Hematopoietic multipotent progenitor cell treated with erythropoietin and hydrocortisone succinate and interleukin-3 and kit ligand, for 15 days (in vitro differentiated cells): ENCODE measurements at regions not wholly inside any gene's neighbourhood (a gene's known extent, or its start where the extent isn't known, plus 50 kb on each side); places are given as distances from the start of the nearest gene placed in this dataset.
"Not testable (repeated sequence)": the region's sequence is repeated elsewhere in the genome, so short reads cannot be mapped to it uniquely, and the experiment has no call there.

Experiments used
- DNase-seq: peaks from one replicate; pipeline ENCODE4 v3.0.0-alpha.2; 2015; ENCODE audit warnings: low spot score

DNA sequence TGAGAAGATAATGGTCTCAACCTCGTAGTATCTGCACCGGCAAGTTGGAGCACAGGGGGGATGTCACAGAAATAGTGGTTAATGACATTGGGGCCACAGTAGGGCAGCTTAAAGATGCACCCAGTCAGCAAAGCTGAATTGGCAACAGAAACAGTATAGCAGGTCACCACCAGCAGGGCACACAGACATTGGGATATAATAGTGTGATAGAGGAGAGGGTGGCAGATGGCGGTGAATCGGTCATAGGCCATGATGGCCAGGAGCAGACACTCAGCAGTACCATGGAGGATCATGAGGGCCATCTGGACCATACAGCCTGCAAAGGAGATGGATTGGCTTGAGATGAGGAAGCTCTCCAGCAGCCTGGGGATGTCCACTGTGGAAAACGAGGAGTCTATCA is 106.0 kb upstream of the OR9Q1 start:
- DNase-seq: no peak

- DNase-seq: no peak
These were observed 102.7 kb upstream of the OR9Q1 start for GRCh38 chr11:57920971-57921370.

DNA sequence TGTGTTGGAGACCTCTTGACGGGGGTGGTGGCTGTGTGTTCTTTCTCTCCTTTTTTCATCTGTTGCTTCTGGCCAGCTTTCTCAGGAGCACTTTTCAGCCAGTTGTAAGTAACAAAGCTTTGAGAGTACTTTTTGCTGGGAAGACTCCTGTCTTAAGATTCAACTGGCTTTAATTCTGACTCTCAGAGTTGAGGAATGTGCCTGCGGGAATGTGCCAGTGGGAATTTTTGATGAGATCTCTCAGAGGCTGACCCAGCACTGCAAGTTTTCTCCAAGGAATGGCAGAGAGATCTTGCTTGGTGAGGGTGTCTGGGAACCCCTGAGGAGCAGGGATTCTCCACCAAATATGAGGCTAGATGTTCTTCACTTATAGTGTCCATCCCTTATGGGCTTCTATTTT is 91.6 kb upstream of the OR9Q1 start:
- no peak for DNase-seq

DNA sequence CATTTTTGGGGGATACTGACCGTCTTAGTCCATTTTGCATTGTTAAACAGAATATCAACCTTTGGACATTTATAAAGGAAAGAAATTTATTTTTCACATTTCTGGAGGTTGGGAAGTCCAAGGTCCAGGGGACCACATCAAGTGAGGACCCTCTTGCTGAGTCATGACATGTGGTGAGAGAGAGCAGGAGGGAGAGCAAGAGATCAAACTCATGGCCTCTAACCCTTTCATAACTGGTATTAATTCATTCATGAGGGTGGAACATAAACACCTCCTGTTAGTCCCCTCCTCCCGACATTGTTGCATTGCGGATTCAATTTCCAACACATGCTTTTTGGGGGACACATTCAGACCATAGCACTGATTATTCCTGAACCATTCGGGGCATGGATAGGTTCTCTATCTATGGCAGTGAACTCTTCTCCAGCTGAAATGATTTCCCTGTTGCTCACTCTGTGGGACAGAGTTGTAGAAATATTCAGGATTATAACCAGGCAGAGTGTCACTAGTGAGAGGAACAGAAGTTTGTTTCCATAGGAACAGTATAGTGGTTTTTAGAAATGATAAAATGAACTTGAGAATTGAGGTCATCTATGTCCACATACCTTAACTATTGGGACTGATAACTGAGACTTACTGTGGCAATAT is 88.2 kb upstream of the OR9Q1 start:
- DNase-seq: no peak

DNA sequence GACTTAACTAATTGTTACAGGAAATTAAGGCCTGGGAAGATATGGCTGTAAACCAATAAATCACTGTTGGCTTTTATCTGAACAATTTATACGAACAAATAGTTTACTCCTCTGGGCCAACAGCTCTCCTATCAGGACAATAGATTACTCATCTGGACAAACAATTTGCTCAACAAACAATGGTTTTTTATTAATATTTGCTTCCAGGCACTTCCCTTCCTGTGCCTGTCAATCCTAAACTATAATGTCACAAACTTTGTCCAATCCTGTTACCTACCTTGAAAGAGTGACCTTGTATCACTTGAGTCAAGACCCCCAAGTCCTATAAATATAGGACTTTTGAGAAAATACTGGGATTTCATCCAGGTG is 87.6 kb upstream of the OR9Q1 start:
- DNase-seq: no peak

GRCh38 chr11:57937431-57937830 is 86.2 kb upstream of the OR9Q1 start:
- no peak for DNase-seq

- DNase-seq: no peak
These were observed 85.3 kb upstream of the OR9Q1 start for GRCh38 chr11:57938351-57938750.

- no peak for DNase-seq
These were observed 83.5 kb upstream of the OR9Q1 start for GRCh38 chr11:57940044-57940756.

DNA sequence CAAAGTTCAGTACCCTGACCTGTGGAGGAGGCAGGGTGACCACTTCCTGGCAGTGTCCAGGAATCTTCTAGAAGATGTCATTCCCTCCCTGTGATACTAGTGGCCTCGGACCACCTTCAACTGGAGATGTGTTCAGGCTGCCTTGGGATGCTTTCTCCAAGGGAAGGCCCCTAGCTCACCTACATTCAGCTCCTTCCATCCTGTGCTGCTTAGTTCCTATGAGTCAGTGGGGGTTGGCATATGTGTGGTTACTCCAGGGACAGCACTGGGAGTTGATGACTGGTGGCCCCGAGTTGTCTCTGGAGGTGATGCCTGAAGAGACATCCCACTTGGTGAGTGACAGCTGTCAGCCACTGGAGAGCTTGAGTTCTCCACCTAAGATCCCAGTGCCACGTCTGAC is 81.8 kb upstream of the OR9Q1 start:
- no peak for DNase-seq

DNA sequence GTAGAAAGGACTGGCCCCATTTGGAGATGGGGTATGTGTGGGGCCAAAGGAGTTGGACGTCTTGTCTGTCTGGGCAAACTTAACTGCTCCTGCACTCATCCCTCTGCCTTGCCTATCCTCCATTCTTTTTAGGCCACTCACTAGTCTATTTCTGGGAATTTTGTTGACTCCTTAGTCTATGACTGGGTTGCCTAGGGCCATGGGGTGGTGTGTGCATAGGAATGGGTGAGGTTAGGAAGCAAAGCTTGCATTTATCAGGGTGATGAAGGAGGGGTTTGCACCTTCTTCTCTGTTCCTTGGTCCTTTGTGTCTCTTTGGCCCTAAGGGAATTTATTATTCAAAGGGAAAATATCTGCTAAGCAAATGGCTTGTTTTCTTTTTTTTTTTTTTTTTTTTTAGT is 80.9 kb upstream of the OR9Q1 start:
- DNase-seq: no peak

- DNase-seq: not testable (repeated sequence)
These were observed 79.9 kb upstream of the OR9Q1 start for GRCh38 chr11:57943766-57944165.

DNA sequence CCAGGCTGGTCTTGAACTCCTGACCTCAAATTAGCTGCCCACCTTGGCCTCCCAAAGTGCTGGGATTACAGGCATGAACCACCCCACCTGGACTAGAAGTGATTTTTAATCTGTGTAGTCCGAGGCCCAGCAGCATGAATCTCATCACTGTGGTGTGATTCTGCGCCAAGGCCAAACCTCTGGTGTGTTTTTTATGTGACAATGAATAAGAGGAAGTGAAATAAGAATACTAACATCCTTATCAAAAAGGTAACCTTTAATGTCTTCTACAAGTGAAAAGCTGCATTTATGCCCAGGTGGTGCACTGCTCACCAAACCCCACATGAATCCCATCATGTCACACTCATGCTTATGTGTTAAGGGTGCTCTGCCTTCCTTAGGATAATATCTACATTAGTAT is 77.1 kb upstream of the OR9Q1 start:
- no peak for DNase-seq

GRCh38 chr11:57964660-57965059 is 59.0 kb upstream of the OR9Q1 start:
- no peak for DNase-seq

GRCh38 chr11:57971272-57972012 is 52.2 kb upstream of the OR9Q1 start:
- no peak for DNase-seq

- no peak for DNase-seq
These were observed 51.7 kb upstream of the OR9Q1 start for GRCh38 chr11:57972013-57972367.
